ENCODE measurements at regions not wholly inside any gene's neighbourhood (a gene's known extent, or its start where the extent isn't known, plus 50 kb on each side); places are given as distances from the start of the nearest gene placed in this dataset.

DNA sequence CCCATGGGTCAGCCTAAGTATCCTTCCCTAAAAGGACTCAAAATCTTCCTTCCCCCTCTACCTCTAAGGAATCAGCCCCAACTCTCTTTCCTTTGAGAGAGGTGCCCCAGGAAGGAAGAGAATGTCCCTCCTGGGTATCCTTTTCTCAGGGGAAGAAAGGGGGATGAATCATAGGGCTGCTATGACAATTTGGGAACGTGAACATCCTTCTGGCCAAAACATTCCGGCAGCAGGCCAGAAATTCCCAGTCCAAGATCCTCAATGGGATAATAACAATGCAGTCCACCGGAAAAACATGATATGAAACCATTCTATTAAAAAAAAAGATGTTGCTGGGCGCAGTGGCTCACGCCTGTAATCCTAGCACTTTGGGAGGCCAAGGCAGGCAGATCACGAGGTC is 50.8 kb upstream of the CACNA2D3 start:
- no peak for DNase-seq

DNA sequence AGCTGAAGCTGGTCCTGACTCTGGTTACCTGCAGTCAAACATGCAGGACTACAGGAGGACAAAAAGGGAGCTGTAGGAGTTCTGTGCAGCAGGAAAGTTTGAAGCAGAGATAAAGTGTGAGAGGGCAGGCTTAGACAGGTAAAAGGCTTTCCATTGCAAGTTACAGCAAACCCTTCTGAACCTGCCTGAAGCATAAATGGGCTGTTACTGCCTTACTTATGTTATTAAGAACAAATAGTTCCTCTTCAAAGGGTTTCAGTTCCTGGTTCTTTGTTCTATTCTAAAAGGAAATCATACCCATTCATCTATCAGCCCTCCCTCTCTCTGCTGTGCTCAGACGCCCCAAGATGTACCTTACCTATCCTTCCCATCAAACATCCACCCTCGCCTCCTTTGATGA is 52.4 kb upstream of the CACNA2D3 start:
- DNase-seq, result no peak

DNA sequence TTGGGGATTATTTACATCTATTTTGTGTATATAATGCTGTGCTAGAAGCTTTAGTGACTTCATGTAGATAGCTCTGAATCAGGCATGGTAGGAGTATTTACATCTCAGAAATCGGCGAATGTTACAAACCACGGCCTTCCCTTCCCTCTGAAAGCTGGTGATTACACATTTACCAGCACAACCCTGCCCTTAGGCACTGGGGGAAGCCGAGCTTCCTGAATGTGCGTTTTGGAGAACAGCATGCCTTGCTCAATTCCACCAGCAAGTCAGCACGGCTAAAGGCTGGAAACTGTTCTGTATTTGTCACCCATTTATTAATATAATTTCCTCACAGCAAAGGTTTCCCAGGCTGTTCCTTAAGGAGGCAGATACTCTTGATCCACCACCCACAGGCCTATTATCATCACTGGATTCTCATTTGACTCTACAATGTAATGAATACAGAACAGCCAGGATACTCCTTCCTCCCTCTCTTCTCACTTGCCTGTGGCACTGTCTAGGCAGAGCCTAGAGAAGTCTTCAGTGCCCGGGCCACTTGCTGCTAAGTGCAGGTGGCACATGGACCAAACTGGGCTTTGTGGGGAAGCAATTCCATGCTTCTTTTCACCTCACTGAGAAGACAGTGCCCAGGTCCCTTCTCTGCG is 55.2 kb upstream of the CACNA2D3 start:
- DNase-seq, result no peak

DNA sequence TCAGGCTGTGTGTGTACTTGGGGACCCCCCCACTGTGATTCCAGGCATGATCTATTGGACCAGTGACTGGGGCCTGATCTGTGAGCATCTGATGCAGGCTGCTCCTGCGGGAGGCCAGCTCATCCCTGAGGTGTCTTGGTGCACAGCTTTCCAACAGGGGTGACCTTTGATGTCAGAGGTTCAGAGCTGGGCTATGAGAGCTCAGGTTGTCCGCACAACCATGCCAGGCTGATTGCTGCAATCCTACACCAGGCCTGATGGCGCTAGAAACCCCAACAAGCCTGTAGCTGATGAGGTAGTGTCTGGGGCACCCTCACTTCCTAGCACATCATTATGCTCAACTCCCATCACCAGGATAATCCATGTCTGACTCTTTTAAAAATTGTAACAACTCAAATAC is 56.1 kb upstream of the CACNA2D3 start:
- DNase-seq, result no peak

DNA sequence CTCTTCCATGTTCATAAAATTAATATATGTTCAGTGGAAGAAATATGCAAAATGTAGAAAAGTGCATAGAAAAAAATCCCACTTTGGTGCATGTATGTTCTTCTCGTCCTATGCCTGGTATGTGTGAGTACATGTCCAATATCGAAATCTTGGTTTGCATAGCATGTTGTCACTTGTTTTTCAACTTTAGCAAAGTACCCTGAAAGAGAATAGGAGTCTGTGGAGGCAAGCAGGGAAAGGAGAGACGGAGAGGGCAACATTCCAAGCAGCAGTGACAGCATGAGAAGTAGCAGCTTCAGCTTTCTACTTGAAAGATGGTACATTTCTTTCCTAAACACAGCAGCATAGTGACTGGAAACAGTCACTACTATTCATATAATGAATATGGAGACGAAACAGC is 56.8 kb upstream of the CACNA2D3 start:
- DNase-seq, result no peak

DNA sequence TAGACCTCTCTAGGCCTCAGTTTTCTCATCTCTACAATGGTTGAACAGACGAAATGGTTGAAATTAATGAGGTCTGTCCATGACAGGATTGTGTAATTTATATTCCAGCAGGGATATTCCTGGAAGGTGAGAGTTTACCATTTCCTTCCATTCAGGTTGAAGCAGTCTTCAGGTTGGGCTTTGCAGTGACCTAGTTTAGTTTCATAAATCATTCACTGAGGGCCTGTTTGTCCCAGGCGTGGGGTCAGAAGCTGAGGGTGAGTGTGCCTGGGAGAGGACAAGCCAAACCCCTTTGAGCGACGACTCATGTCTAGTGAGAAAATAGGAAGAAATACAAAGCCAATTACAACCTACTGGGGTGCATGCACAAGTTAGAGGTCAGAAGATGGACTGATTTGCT is 57.2 kb upstream of the CACNA2D3 start:
- DNase-seq, result no peak

DNA sequence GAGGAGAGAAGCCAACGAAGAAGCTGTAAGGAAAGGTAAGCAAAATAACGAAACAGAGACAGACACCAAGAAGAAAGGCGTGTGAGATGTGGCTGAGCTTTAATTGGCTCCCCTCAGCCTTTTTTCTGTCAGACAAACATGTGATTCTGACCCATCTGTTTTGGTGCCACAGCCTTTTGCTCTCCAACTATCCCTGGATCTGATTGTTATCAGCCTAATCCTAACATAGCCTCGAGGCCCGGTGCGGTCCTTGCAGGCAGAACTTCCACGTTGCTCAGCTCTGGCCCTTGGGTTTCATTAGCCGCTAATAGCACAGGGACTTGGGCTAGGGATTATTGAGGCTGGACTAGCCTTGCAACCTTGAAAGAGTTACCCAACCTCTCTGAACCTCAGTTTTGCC is 57.9 kb upstream of the CACNA2D3 start:
- no peak for DNase-seq

DNA sequence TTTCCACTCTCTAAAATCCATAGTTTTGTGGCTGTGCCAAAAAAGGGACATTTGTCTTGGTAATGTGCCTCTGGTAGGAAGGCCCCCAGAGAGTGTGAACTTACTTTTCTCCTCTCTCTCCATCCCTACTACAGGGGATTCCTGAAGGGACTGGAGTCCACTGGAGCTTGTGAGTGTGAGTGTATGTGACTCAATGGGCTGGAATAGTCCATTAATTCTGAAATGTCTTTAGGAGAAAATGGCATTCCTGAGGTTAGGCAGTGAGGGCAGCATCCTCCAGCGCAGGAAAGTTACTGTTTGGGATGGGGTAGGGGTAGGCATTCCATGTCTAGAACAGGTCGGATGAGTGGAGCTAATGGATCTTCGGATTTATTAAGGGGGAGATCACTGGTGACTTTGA is 59.8 kb upstream of the CACNA2D3 start:
- DNase-seq, result no peak

DNA sequence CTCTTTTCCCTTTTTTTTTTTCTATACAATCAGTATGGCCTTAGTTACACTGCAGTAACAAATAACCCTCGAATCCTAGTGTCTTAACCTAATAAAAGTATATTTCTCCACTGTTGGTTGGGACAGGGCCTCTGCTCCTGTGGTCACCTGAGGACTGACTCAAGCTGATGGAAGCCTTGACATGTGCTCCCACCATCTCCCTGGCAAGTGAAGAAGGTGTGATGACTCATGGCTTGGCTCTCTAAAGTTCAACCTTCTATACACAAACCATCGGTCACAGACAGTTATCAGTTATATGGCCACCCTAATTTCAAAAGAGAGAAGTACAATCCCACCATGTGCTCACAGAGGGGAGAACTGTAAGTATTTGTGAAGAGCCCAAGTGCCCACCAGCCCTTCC is 65.8 kb upstream of the CACNA2D3 start:
- no peak for DNase-seq

DNA sequence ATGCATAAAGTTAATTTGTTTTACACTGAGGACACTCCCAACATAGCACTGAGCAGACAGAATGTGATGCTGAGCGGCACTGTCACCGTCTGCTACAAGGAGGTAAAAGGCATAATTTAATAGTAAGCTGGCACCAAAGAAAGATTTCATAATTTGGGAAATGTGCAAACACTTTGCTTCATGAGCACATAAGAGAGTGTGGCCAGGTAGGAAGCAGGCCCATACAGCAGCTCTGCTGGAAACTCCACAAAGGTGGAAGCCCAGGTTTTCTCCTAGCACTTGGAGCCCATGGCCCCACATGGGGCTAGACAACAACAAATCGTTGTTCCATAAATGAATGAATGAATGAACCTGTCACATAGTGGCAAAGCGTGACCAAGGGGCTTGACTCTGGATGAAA is 68.5 kb upstream of the CACNA2D3 start:
- no peak for DNase-seq

DNA sequence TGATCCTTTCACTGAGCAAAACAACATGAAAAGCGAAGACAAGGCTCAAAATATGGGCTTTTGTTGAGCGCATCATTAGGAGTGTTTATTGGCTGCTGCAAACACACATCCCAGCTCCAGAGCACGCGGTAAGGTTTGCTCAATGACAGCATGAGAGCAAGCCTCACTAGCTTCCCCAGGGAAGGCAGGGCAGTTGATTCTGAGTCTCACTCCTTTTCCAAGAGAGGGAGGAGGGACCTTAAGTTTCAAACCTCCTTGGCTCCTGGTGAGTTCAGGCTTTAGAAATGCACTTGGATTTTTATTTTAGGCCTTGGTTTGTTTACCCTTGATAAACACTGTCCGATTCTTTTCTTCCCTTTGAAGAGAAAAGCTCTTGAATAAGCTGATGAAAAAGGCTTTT is 69.1 kb upstream of the CACNA2D3 start:
- DNase-seq, result no peak

DNA sequence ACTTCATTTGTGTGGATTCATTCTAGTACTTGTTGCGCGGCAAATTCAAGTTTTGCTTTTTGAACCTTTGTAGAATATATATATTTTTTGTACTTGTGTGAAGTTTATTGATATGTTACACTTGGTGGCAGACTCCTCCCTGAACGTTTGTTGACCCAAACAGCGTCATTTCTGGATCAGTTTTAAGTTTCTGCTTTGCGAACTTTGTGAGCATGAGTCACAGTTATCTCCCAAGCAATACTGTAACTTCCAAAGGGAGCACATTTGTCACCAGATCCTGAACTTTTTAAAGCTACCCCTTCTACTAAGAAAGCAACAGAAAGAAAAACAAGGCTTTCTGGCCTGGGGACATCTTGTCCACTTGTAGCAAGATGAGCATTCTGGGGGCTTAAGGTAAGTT is 74.8 kb upstream of the CACNA2D3 start:
- DNase-seq, result no peak

DNA sequence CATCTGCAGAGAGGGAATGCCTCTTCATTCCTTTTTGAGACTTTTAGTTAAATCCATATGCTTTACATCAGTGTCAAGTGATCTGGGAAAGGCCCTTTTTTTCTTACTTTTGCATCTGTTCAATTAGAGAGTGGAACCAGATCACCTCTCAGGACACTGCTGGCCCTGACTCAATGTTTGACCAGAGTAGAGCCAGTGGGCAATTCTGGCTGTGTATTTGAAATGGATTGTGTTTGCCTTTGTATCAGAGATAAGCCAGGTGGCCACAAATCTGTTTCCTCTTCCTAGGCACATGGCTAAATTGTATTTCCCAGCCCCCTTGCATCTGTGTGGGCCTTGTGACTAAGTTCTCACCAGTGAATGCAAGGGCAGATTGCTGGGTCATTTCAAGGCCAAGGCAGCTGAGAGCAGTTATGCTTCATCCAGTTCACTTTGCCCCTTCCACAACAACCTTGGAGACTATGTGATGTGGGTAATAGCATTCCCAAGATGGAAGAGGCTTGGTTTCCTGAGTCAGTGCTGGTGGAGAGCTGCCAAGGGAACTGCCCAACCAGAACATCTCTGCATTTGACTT is 75.6 kb upstream of the CACNA2D3 start:
- no peak for DNase-seq

DNA sequence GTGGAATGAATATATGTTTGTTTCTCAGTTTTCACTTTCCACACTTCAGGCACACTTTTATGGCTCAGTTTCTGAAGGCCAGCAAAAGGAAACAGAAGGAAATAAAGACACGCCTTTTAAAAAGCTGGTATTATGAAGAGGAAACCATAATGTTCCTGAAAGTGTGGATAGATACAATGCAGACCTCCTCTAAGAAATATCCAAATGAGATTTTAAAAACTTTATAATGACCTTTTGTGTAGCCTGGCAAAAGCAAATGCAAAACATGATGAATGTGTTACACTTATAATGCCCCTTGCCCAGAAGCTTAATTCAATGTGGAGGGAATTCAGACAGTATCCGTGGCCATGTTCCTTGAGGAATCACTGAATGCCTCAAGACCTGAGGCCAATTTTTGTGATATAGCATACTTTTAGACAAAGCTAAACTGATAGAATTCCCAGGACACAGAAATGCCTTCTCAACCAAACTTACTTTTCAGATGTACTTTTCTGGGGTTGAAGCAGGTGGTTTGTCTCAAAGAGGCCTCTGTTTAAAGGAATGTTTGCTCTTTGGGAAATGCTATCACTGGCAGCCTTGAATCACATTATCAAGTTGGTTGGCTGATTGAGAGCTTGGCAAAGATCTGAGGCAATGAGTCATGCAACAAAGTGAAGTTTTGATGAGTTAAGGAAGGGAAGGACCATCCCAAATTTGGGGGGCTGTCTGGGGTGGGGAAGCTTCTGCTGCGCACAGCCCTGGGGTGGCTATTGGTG is 77.1 kb upstream of the CACNA2D3 start:
- no peak for DNase-seq

DNA sequence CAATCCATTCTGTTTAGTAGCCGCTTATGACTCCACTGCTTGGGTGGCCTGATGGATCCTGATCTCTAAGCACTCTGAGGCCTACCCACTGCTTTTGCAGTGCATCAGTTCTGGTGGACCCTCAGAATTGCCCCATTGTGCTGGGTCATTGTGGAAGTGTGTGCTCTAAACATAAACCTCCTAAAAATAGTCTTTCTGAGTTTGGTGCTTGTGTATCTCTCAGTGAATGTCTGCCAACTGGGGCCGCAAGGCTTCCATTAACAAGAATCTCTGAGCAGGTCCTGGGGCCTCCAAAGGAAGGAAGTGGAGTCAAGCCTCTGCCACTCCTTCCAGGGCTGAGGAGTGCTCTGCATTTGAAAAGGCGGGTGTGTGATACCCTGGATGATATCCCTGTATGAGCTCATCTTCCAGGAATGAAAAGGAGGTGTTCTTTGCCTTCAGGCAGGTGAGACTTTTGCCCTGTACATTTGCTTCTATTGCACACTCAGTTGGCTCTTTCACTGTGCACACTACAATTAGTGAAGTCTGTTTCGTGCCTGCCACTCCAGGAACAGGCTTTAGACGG is 80.0 kb upstream of the CACNA2D3 start:
- no peak for DNase-seq

DNA sequence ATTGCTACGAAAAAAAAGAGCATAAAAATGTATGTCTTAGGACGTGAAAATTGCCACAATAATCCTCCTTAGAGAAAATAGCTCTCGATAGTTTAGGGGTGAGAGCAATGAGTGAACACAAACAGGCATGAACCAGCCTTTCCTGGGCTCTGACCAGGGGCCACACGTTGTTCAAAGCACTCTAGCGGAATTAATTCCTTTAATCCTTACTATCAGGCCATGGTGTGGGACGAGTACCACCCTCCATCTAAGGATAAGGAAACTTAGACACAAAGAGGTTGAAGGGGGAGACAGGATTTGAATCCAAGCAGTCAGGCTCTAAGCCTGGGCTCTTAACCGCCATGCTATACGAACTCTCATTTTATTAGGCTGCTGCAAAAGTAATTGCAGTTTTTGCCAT is 81.9 kb upstream of the CACNA2D3 start:
- no peak for DNase-seq

DNA sequence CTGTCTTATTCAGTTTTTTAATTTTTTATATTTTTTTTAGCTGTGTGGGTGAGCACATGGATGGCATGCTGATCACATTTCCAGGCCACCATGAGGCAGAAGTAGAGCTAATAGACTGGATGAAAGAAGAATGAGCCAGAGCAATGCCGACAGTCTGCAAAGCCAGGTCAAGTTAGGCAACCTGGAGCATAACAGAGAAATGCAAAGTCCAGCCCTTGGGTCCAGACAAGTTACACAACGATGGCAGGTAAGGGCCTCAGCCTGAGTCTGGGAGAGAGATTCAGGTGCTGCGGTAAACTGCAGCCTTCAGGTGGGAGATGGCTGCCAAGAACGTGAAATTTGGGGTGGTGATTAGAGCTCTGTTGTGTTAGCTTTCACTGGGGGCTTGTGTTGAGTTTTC is 84.0 kb upstream of the CACNA2D3 start:
- DNase-seq, result no peak

DNA sequence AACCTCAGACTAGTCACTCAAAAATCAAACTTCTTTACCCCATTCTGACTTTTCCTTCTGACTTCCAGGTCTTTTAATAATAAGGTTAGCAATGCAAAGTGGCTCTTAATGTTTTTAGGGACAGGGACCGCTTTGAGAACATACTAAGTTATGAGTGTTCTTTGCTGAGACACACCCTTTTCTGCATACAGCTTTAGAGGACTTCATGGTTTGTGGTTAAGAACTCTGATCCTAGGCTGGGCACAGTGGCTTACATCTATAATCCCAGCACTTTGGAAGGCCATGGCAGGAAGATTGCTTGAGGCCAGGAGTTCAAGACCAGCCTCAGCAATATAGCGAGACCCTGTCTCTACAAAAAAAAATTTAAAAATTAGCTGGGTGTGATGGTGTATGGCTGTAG is 85.8 kb upstream of the CACNA2D3 start:
- no peak for DNase-seq

DNA sequence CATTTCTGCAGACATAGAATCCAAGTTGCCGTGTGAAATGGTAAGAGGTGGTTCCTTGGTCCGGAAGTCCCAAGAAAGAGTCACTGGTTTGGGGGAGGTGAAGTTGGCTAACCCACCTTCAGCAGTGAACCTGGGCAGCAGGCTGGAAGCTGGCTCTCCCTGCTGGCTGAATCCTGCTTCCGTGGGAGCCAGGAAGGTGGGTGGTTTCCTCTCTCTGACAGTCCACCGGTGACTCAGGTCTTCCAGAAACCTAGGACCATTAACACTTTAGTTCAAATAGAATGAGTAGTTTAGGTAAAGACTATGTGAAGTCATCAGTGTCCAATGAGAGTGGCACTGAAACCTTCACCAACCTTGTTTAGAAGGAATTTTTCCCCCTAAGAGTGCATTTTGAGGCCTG is 87.4 kb upstream of the CACNA2D3 start:
- no peak for DNase-seq

DNA sequence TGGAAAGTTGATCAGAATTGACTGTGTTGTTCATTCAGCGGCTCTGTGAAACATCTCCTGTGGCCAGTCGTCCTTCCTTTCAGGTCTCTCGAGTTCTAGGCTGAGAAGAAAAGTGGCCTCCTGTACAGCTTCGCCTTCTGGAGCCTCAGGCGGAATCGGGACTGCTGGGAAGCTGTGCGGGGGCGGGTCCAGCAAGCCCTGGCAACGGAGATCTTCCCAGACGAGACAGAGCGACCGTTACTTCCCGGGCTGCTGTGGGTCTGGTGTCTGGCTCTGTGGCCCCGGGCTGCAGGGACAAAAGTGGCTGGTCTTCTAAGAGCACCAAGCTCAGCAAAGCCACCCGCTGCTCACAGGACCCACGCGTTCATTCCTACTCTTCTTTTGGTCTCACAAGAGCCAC is 88.6 kb upstream of the CACNA2D3 start:
- DNase-seq, result no peak

DNA sequence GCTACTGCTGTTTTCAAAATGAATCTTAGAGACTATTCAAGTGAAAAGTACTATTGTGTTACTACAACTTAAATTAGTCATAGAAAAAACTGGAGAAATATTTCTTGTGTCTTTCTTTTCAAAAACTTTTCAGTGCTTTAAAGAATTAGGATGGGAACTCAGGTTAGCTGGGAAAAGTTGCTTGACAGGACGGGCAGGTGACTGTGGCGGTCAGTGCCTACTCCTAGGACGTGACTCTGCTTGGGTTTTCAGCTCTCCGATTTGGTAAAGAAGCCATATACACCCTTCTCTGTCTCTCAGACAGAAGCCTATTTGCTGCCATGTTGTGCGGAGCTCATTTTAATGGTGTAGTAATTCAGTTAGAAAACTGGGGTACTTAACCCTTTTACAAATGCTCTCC is 89.8 kb upstream of the CACNA2D3 start:
- DNase-seq, result no peak

DNA sequence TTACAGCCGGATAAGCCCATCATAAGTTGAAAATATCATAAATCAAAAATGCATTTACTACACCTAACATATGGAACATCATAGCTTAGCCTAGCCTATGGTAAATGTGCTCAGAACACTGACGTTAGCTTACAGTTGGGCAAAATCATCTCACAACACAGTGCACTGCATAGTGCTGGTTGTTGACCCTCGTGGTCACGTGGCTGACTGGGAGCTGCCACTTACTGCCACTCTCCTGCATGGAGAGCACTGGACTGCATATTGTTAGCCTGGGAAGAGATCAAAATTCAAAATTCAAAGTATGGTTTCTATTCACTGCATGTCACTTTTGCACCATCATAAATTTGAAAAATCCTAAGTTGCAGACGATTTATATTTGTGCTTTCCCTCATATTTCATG is 94.0 kb upstream of the CACNA2D3 start:
- DNase-seq, result no peak

DNA sequence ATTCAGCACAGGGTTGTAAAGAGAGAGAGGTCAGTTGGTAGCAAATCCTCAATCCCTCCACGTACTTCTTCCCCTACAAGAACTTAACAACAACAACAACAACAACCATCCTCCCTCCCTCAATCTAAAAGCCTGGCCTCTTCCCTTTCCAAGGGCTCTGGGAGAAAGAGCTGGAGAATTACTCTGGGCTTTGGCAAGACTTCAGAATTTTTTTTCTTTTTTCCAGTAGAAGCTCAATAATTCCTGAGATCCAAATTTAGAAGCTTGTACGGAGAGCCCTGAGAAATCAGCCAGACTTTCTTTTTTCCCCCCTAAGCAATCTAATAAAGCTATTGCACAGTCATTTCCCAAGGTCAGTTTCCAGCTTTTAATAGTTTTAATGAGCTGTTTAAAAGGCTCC is 95.8 kb upstream of the CACNA2D3 start:
- no peak for DNase-seq

DNA sequence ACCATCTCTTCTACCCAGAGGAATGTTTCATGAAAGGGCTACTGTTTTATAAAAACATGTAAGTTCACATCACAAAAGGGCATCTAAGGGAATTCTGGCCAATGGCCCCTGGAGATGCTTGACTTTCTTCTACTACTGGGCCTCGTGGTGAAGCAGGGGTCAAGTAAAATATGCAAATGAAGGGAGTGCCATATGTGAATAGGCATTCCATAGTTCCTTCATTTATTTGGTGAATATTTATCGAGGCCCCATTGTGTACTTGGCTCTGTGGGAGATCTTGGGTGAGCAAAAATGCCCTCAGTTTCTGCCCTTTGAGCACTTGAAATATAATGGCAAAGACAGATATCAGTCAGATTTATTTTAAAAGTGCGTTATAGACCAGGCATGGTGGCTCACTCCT is 101.3 kb upstream of the CACNA2D3 start:
- no peak for DNase-seq
